NAMALWA (cell line): ENCODE measurements at regions not wholly inside any gene's neighbourhood (a gene's known extent, or its start where the extent isn't known, plus 50 kb on each side); places are given as distances from the start of the nearest gene placed in this dataset.

Experiments used
- DNase-seq: peaks from one replicate; pipeline ENCODE4 v3.0.0-alpha.2; 2015; ENCODE audit warnings: low spot score

- DNase-seq = no peak
Observed at GRCh38 chr1:86228546-86228945, 72.0 kb upstream of the COL24A1 start.

GRCh38 chr1:86227026-86227425 is 70.5 kb upstream of the COL24A1 start:
- DNase-seq = no peak

- DNase-seq = no peak
Observed at GRCh38 chr1:86226204-86226603, 69.6 kb upstream of the COL24A1 start.

GRCh38 chr1:86224651-86225310 is 68.2 kb upstream of the COL24A1 start:
- no peak for DNase-seq

- peak; percentile 16 for DNase-seq
Observed at GRCh38 chr1:86218859-86219258, 62.3 kb upstream of the COL24A1 start.

GRCh38 chr1:86214605-86215004 is 58.0 kb upstream of the COL24A1 start:
- no peak for DNase-seq

- no peak for DNase-seq
Observed at GRCh38 chr1:86209346-86209745, 52.8 kb upstream of the COL24A1 start.

GRCh38 chr1:86207323-86207722 is 50.8 kb upstream of the COL24A1 start:
- no peak for DNase-seq
